ENCODE measurements at regions not wholly inside any gene's neighbourhood (a gene's known extent, or its start where the extent isn't known, plus 50 kb on each side); places are given as distances from the start of the nearest gene placed in this dataset.

DNA sequence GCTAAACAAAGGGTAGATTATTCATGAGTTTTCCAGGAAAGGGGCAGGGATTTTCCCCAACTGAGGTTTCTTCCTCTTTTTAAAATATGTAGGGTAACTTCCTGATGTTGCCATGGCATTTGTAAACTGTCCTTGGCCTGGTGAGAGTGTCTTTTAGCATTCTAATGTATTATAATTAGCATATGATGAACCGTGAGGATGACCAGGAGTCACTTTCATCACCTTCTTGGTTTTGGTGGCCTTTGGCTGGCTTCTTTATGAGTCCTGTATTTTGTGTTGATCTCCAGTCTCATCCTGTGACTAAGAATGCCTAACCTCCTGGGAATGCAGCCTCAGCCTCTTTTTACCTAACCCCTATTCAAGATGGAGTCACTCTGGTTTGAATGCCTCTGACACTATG is 391.0 kb upstream of the LINC00305 start:
- FAIRE-seq (no peak), DNase-seq (ENCODE audit: low read depth in 1 of 2, low spot score in 1 of 2) (no peak), ATAC-seq (no peak)
- CTCF ChIA-PET, result no interaction called here
- no peak overlapping the region for H3K4me3 ChIP-seq
- POLR2A ChIA-PET, result no interaction called here
- no peak overlapping the region for H3K27ac ChIP-seq
- WGBS (ENCODE audit: missing lambda C conversion rate), result 8% methylated on average over 1 of the region's 1 CpG
- no peak for TF ChIP-seq HOXB13 (CRISPR knock-in tag; IDR thresholded peaks at IDR 0.05; ENCODE audit: low read depth)
- no peak for TF ChIP-seq POLR2AphosphoS2 (conservative IDR thresholded peaks at IDR 0.05; ENCODE audit: low read length)
- TF ChIP-seq EHF (CRISPR knock-in tag; IDR thresholded peaks at IDR 0.05), result no peak
- TF ChIP-seq TFCP2L1 (CRISPR knock-in tag; IDR thresholded peaks at IDR 0.05), result no peak
- TF ChIP-seq ESRRA (IDR thresholded peaks at IDR 0.05; ENCODE audit: borderline replicate concordance, low read length), result no peak
- no peak for TF ChIP-seq NFE2L2 (conservative IDR thresholded peaks at IDR 0.05; ENCODE audit: low read length)
- TF ChIP-seq JUNB (IDR thresholded peaks at IDR 0.05), result no peak
- no peak for TF ChIP-seq HOXB5 (CRISPR knock-in tag; IDR thresholded peaks at IDR 0.05)
- TF ChIP-seq HDAC2 (IDR thresholded peaks at IDR 0.05), result no peak
- no peak for TF ChIP-seq CBX2 (IDR thresholded peaks at IDR 0.05; ENCODE audit: borderline replicate concordance, low read depth)
- no peak for TF ChIP-seq POLR2A (IDR thresholded peaks at IDR 0.05; ENCODE audit: low read length)
- no peak for TF ChIP-seq NPAS2 (CRISPR knock-in tag; IDR thresholded peaks at IDR 0.05; ENCODE audit: borderline replicate concordance)
- TF ChIP-seq, protein P1, sequence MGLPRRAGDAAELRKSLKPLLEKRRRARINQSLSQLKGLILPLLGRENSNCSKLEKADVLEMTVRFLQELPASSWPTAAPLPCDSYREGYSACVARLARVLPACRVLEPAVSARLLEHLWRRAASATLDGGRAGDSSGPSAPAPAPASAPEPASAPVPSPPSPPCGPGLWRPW (IDR thresholded peaks at IDR 0.05), result no peak
- TF ChIP-seq RNF2 (IDR thresholded peaks at IDR 0.05; ENCODE audit: borderline replicate concordance, low read depth), result no peak
- TF ChIP-seq CHD2 (IDR thresholded peaks at IDR 0.05; ENCODE audit: low read length, partially characterized antibody), result no peak
- H3K4me1 ChIP-seq, result no peaks in the 10 kb centered on the region
- H3K4me2 ChIP-seq, result no peak overlapping the region
- no peaks in the 10 kb centered on the region for H3K9me3 ChIP-seq

- Histone ChIP-seq H3K4me1 (no peaks in the 10 kb centered on the region), H3K4me3 (no peak overlapping the region), H3K4me2 (no peak overlapping the region), H3K9me3 (no peaks in the 10 kb centered on the region), H3K27ac (no peak overlapping the region)
- WGBS (ENCODE audit: missing lambda C conversion rate), result 0% methylated on average over 2 of the region's 3 CpGs
- DNase-seq (ENCODE audit: low read depth in 1 of 2, low spot score in 1 of 2), result no peak
- TF ChIP-seq CBX2 (IDR thresholded peaks at IDR 0.05; ENCODE audit: borderline replicate concordance, low read depth) (no peak), CHD4 (IDR thresholded peaks at IDR 0.05; ENCODE audit: borderline replicate concordance) (no peak), SMC3 (IDR thresholded peaks at IDR 0.05) (no peak), POLR2A (IDR thresholded peaks at IDR 0.05; ENCODE audit: low read length) (no peak), HOXB13 (CRISPR knock-in tag; IDR thresholded peaks at IDR 0.05; ENCODE audit: low read depth) (no peak), ATOH8 (CRISPR knock-in tag; IDR thresholded peaks at IDR 0.05; ENCODE audit: low read depth) (no peak), PBX3 (IDR thresholded peaks at IDR 0.05) (no peak)
- TF ChIP-seq, protein P2, sequence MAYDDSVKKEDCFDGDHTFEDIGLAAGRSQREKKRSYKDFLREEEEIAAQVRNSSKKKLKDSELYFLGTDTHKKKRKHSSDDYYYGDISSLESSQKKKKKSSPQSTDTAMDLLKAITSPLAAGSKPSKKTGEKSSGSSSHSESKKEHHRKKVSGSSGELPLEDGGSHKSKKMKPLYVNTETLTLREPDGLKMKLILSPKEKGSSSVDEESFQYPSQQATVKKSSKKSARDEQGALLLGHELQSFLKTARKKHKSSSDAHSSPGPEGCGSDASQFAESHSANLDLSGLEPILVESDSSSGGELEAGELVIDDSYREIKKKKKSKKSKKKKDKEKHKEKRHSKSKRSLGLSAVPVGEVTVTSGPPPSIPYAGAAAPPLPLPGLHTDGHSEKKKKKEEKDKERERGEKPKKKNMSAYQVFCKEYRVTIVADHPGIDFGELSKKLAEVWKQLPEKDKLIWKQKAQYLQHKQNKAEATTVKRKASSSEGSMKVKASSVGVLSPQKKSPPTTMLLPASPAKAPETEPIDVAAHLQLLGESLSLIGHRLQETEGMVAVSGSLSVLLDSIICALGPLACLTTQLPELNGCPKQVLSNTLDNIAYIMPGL (CRISPR knock-in tag; IDR thresholded peaks at IDR 0.05; ENCODE audit: borderline replicate concordance), result no peak
- ATAC-seq, result no peak
- CTCF ChIA-PET, result no interaction called here
- no peak for FAIRE-seq
- POLR2A ChIA-PET, result no interaction called here
These were observed 379.8 kb upstream of the LINC00305 start for GRCh38 chr18:64528646-64529045.

- 7% methylated on average over 2 of the region's 2 CpGs for WGBS (ENCODE audit: missing lambda C conversion rate)
- H3K4me1 ChIP-seq, result no peaks in the 10 kb centered on the region
- ChIA-PET CTCF (no interaction called here), POLR2A (no interaction called here)
- no peak overlapping the region for H3K27ac ChIP-seq
- no peak for ATAC-seq
- no peak for TF ChIP-seq PBX3 (IDR thresholded peaks at IDR 0.05)
- no peak for TF ChIP-seq FOXS1 (CRISPR knock-in tag; IDR thresholded peaks at IDR 0.05)
- no peak for TF ChIP-seq BHLHE40 (IDR thresholded peaks at IDR 0.05; ENCODE audit: low read depth, low read length)
- TF ChIP-seq EHMT2 (IDR thresholded peaks at IDR 0.05; ENCODE audit: low read depth), result no peak
- no peak for TF ChIP-seq ZFP36 (IDR thresholded peaks at IDR 0.05; ENCODE audit: borderline replicate concordance, partially characterized antibody)
- no peak for TF ChIP-seq POLR2A (IDR thresholded peaks at IDR 0.05; ENCODE audit: low read length)
- TF ChIP-seq HEYL (CRISPR knock-in tag; IDR thresholded peaks at IDR 0.05), result no peak
- TF ChIP-seq CHD2 (IDR thresholded peaks at IDR 0.05; ENCODE audit: low read length, partially characterized antibody), result no peak
- TF ChIP-seq PHF8 (IDR thresholded peaks at IDR 0.05; ENCODE audit: borderline replicate concordance, low read depth), result no peak
- TF ChIP-seq RARB (CRISPR knock-in tag; IDR thresholded peaks at IDR 0.05), result no peak
- TF ChIP-seq KDM5A (IDR thresholded peaks at IDR 0.05), result no peak
- TF ChIP-seq MAFK (IDR thresholded peaks at IDR 0.05; ENCODE audit: partially characterized antibody), result no peak
- TF ChIP-seq EP300 (IDR thresholded peaks at IDR 0.05), result no peak
- TF ChIP-seq ELK1 (IDR thresholded peaks at IDR 0.05; ENCODE audit: low read depth, low read length), result no peak
- FAIRE-seq, result no peak
- H3K4me3 ChIP-seq, result no peak overlapping the region
- no peak overlapping the region for H3K4me2 ChIP-seq
- no peaks in the 10 kb centered on the region for H3K9me3 ChIP-seq
- no peak for DNase-seq (ENCODE audit: low read depth in 1 of 2, low spot score in 1 of 2)
These were observed 370.3 kb upstream of the LINC00305 start for GRCh38 chr18:64519201-64519600.
